ENCODE measurements at regions not wholly inside any gene's neighbourhood (a gene's known extent, or its start where the extent isn't known, plus 50 kb on each side); places are given as distances from the start of the nearest gene placed in this dataset.
"Not testable (repeated sequence)": the region's sequence is repeated elsewhere in the genome, so short reads cannot be mapped to it uniquely, and the experiment has no call there.

GRCh38 chr17:73901661-73902415 lies 257.6 kb upstream of the SDK2 start:
- in situ Hi-C loops (cut with HindIII; ENCODE audit: low sequenced_read_pairs): no loop called here

GRCh38 chr17:73902416-73903181 lies 258.4 kb upstream of the SDK2 start:
- peak; percentile 1 for DNase-seq (ENCODE audit: low spot score)
- in situ Hi-C loops (cut with HindIII; ENCODE audit: low sequenced_read_pairs): no loop called here

More at GRCh38 chr17:73901661-73902415, 257.6 kb upstream of the SDK2 start:
- peak; percentile 18 for DNase-seq (ENCODE audit: low spot score)

- in situ Hi-C loops (cut with HindIII; ENCODE audit: low sequenced_read_pairs): no loop called here
- DNase-seq (ENCODE audit: low spot score): no peak
Observed at GRCh38 chr17:73906896-73907870, 262.9 kb upstream of the SDK2 start.

- in situ Hi-C loops (cut with HindIII; ENCODE audit: low sequenced_read_pairs): no loop called here
- no peak for DNase-seq (ENCODE audit: low spot score)
Observed at GRCh38 chr17:73909186-73909585, 264.9 kb upstream of the SDK2 start.

- DNase-seq (ENCODE audit: low spot score): no peak
- in situ Hi-C loops (cut with HindIII; ENCODE audit: low sequenced_read_pairs): no loop called here
Observed at GRCh38 chr17:73910206-73910605, 266.0 kb upstream of the SDK2 start.

- in situ Hi-C loops (cut with HindIII; ENCODE audit: low sequenced_read_pairs): no loop called here
- no peak for DNase-seq (ENCODE audit: low spot score)
Observed at GRCh38 chr17:73910821-73911515, 266.7 kb upstream of the SDK2 start.

GRCh38 chr17:73911726-73912372 lies 267.6 kb upstream of the SDK2 start:
- in situ Hi-C loops (cut with HindIII; ENCODE audit: low sequenced_read_pairs): no loop called here
- DNase-seq (ENCODE audit: low spot score): no peak

- in situ Hi-C loops (cut with HindIII; ENCODE audit: low sequenced_read_pairs): no loop called here
- no peak for DNase-seq (ENCODE audit: low spot score)
Observed at GRCh38 chr17:73912373-73912746, 268.1 kb upstream of the SDK2 start.

- DNase-seq (ENCODE audit: low spot score): no peak
- in situ Hi-C loops (cut with HindIII; ENCODE audit: low sequenced_read_pairs): no loop called here
Observed at GRCh38 chr17:73914536-73915274, 270.5 kb upstream of the SDK2 start.

GRCh38 chr17:73919033-73919432 lies 274.8 kb upstream of the SDK2 start:
- in situ Hi-C loops (cut with HindIII; ENCODE audit: low sequenced_read_pairs); DNase-seq (ENCODE audit: low spot score): not testable (repeated sequence)

GRCh38 chr17:73921306-73921705 lies 277.1 kb upstream of the SDK2 start:
- in situ Hi-C loops (cut with HindIII; ENCODE audit: low sequenced_read_pairs): no loop called here
- DNase-seq (ENCODE audit: low spot score): peak; percentile 2

GRCh38 chr17:73924114-73924908 lies 279.2 kb upstream of the RPL38 start:
- in situ Hi-C loops (cut with HindIII; ENCODE audit: low sequenced_read_pairs): no loop called here
- DNase-seq (ENCODE audit: low spot score): no peak

GRCh38 chr17:73924909-73925186 lies 278.6 kb upstream of the RPL38 start:
- no peak for DNase-seq (ENCODE audit: low spot score)
- in situ Hi-C loops (cut with HindIII; ENCODE audit: low sequenced_read_pairs): no loop called here

- in situ Hi-C loops (cut with HindIII; ENCODE audit: low sequenced_read_pairs): no loop called here
- no peak for DNase-seq (ENCODE audit: low spot score)
Observed at GRCh38 chr17:73929860-73930430, 273.5 kb upstream of the RPL38 start.

GRCh38 chr17:73932216-73932749 lies 271.2 kb upstream of the RPL38 start:
- DNase-seq (ENCODE audit: low spot score): no peak
- in situ Hi-C loops (cut with HindIII; ENCODE audit: low sequenced_read_pairs): no loop called here

- no peak for DNase-seq (ENCODE audit: low spot score)
- in situ Hi-C loops (cut with HindIII; ENCODE audit: low sequenced_read_pairs): no loop called here
Observed at GRCh38 chr17:73933164-73933766, 270.2 kb upstream of the RPL38 start.
